ENCODE measurements at regions not wholly inside any gene's neighbourhood (a gene's known extent, or its start where the extent isn't known, plus 50 kb on each side); places are given as distances from the start of the nearest gene placed in this dataset.

- no peak for TF ChIP-seq CTCF (conservative IDR thresholded peaks at IDR 0.05)
- Histone ChIP-seq H2BK12ac (ENCODE audit: insufficient read length, low read depth, low read length) (no peak overlapping the region), H3K4me1 (ENCODE audit: insufficient read depth, low read length) (no peaks in the 10 kb centered on the region), H4K5ac (ENCODE audit: insufficient read length, low read depth, low read length) (no peak overlapping the region), H2BK5ac (ENCODE audit: insufficient read length, low read length) (no peak overlapping the region), H3K18ac (ENCODE audit: insufficient read length, low read depth, low read length) (no peak overlapping the region), H2BK15ac (ENCODE audit: low read depth, low read length) (no peak overlapping the region), H3K9ac (ENCODE audit: extremely low read depth, insufficient read length, low read length) (no peak overlapping the region), H3K9me3 (ENCODE audit: control insufficient read depth, low read depth, low read length) (no peaks in the 10 kb centered on the region), H2BK120ac (ENCODE audit: low read depth, low read length, poor library complexity, severe bottlenecking) (no peak overlapping the region), H3K23ac (ENCODE audit: insufficient read length, low read depth, low read length) (no peak overlapping the region), H3K14ac (ENCODE audit: insufficient read depth, low read length) (no peak overlapping the region), H3K23me2 (ENCODE audit: insufficient read length, low read depth, low read length, poor library complexity, severe bottlenecking) (no peaks in the 10 kb centered on the region), H4K8ac (replicated peaks; ENCODE audit: insufficient read length, low read depth, low read length) (no peak overlapping the region), H4K20me1 (ENCODE audit: control insufficient read depth, insufficient read depth, insufficient read length) (no peaks in the 10 kb centered on the region), H3K79me1 (ENCODE audit: insufficient read depth, low read depth, low read length, poor library complexity, severe bottlenecking) (no peaks in the 10 kb centered on the region), H2BK20ac (ENCODE audit: low read depth, low read length, poor library complexity, severe bottlenecking) (no peak overlapping the region), H2AK5ac (ENCODE audit: insufficient read length, low read length) (no peak overlapping the region), H3K56ac (ENCODE audit: insufficient read length, low read depth, low read length) (no peak overlapping the region), H3K4ac (ENCODE audit: low read depth, low read length) (no peak overlapping the region), H3K4me2 (ENCODE audit: insufficient read depth, insufficient read length, low read length) (no peak overlapping the region), H3T11ph (ENCODE audit: low read length) (no peak overlapping the region), H3K27me3 (ENCODE audit: insufficient read depth, low read length) (no peaks in the 10 kb centered on the region), H2AFZ (ENCODE audit: low read length) (no peak overlapping the region), H3K79me2 (ENCODE audit: insufficient read depth, low read length) (no peaks in the 10 kb centered on the region), H3K27ac (ENCODE audit: insufficient read length, low read depth, low read length) (no peak overlapping the region), H4K91ac (ENCODE audit: insufficient read length, low read depth, low read length) (no peak overlapping the region)
- Mint-ChIP-seq H3K4me3 (no peak overlapping the region), H3K9me3 (no peaks in the 10 kb centered on the region), H3K4me1 (no peaks in the 10 kb centered on the region), H3K27ac (no peak overlapping the region), H3K27me3 (ENCODE audit: low read depth) (no peaks in the 10 kb centered on the region; the same call in 1 of the 2 replicates), H3K36me3 (ENCODE audit: insufficient read depth in 1 of 3, low read depth in 3 of 3) (no peaks in the 10 kb centered on the region)
- no peak for DNase-seq
- no CpG with 5 or more reads among the region's 1 CpG for WGBS (ENCODE audit: extremely low coverage, insufficient read length, low lambda C conversion rate)
Observed at GRCh38 chr18:42178376-42179080, 223.5 kb downstream of the PIK3C3 start.
